ENCODE measurements at regions not wholly inside any gene's neighbourhood (a gene's known extent, or its start where the extent isn't known, plus 50 kb on each side); places are given as distances from the start of the nearest gene placed in this dataset.

DNA sequence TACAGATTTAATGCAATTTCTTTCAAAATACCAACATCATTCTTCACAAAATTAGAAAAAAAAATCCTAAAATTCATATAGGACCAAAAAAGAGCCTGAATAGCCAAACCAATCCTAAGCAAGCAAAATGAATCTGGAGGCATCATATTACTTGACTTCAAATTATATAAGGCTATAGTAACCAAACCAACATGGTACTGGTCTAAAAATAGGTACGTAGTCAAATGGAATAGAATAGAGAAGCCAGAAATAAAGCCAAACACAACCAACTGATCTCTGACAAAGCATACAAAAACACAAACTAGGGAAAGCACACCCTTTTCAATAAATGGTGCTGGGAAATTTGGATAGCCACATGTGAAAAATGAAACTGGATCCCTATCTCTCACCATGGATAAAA is 112.3 kb upstream of the TSPAN2 start:
- Histone ChIP-seq H3K27me3 (no peaks in the 10 kb centered on the region), H3K36me3 (no peaks in the 10 kb centered on the region), H3K9me3 (peaks cover 0 to 6% (median 3%) of the 10 kb centered on the region in 4 donors), H3K4me1 (peaks cover 0 to 11% (median 0%) of the 10 kb centered on the region in 4 donors), H3K4me3 (no peak overlapping the region), H3K27ac (no peak overlapping the region)
- DNase-seq: no peak
- 93 to 94% methylated on average over 1 of the region's 1 CpG for WGBS, 2 donors
- intact Hi-C loops (cut with DNase I): no loop called here
- no peak for TF ChIP-seq POLR2AphosphoS5 (IDR thresholded peaks at IDR 0.05)
- TF ChIP-seq, protein P1, sequence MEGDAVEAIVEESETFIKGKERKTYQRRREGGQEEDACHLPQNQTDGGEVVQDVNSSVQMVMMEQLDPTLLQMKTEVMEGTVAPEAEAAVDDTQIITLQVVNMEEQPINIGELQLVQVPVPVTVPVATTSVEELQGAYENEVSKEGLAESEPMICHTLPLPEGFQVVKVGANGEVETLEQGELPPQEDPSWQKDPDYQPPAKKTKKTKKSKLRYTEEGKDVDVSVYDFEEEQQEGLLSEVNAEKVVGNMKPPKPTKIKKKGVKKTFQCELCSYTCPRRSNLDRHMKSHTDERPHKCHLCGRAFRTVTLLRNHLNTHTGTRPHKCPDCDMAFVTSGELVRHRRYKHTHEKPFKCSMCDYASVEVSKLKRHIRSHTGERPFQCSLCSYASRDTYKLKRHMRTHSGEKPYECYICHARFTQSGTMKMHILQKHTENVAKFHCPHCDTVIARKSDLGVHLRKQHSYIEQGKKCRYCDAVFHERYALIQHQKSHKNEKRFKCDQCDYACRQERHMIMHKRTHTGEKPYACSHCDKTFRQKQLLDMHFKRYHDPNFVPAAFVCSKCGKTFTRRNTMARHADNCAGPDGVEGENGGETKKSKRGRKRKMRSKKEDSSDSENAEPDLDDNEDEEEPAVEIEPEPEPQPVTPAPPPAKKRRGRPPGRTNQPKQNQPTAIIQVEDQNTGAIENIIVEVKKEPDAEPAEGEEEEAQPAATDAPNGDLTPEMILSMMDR (IDR thresholded peaks at IDR 0.05): no peak
- no peak for TF ChIP-seq POLR2A (IDR thresholded peaks at IDR 0.05)

DNA sequence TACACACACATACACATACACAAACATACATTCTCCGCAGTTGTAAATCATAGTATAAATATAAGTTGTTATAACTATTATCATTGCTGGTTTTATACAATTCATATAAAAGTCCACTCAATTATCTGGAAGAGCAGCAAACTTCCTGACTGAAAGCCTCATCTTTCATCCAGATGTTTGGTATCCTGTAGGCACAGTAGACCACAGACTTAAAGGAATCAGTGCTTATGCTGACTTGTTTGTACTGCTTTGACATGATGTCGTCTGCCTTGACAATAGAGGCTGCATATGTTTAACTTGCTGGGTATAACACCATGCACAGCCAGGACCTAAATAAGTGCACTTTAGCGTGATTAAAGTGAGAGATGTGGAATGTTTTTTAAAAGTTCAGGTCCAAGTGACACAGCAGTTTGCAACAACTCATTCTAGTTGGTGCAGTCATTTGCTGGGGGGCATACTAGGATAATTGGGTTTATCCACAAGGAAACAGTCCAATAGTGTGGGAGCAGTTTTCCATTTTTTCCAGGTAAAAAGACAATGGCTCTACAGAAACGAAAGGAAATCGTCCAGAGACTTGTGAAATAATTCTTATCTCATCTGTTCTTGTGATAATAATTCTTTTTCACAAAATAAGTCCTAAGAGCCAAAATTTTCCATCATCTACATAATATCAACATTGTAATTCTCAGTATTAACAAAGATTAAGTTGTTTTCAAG is 110.3 kb upstream of the TSPAN2 start:
- H3K4me1 ChIP-seq: peaks cover 0 to 11% (median 0%) of the 10 kb centered on the region in 4 donors
- H3K27me3 ChIP-seq: no peaks in the 10 kb centered on the region
- no peaks in the 10 kb centered on the region for H3K36me3 ChIP-seq
- DNase-seq: no peak
- H3K9me3 ChIP-seq: peaks cover 0 to 6% (median 3%) of the 10 kb centered on the region in 4 donors
- WGBS, 2 donors: 67 to 72% methylated on average over 5 of the region's 5 CpGs
- intact Hi-C loops (cut with DNase I): no loop called here
- TF ChIP-seq, protein P1 (IDR thresholded peaks at IDR 0.05): no peak
- TF ChIP-seq POLR2A (IDR thresholded peaks at IDR 0.05) (no peak), EP300 (IDR thresholded peaks at IDR 0.05) (no peak), POLR2AphosphoS5 (IDR thresholded peaks at IDR 0.05) (no peak)
- H3K27ac ChIP-seq: no peak overlapping the region
- no peak overlapping the region for H3K4me3 ChIP-seq

GRCh38 chr1:115198938-115199337 is 109.6 kb upstream of the TSPAN2 start:
- Histone ChIP-seq H3K27ac (no peak overlapping the region), H3K4me1 (peaks cover 0 to 11% (median 0%) of the 10 kb centered on the region in 4 donors), H3K36me3 (no peaks in the 10 kb centered on the region), H3K9me3 (peaks cover 0 to 6% (median 2%) of the 10 kb centered on the region in 4 donors), H3K27me3 (no peaks in the 10 kb centered on the region), H3K4me3 (no peak overlapping the region)
- no peak for DNase-seq
- TF ChIP-seq EP300 (IDR thresholded peaks at IDR 0.05): no peak
- TF ChIP-seq POLR2A (IDR thresholded peaks at IDR 0.05): no peak
- TF ChIP-seq, protein P1 (IDR thresholded peaks at IDR 0.05): no peak
- no peak for TF ChIP-seq POLR2AphosphoS5 (IDR thresholded peaks at IDR 0.05)
- 13 to 42% methylated on average over 4 of the region's 4 CpGs for WGBS, 2 donors
- intact Hi-C loops (cut with DNase I): no loop called here

DNA sequence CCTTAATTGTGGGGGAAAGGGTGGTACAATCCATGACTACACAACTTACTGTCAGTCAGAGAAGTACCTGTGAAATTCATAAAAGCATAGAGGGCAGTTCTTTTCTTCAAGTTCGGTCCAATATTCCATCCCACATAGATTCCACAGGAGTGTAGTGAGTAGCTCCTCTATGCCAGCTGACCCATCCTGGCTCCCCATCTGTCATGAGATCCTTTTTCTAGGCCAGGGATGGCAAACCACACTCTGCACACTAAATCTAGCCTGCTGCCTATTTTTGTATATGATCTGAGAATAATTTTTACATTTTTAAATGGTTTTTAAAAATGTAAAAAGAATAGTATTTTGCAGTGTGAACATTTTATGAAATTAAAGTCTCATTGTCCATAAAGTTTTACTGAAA is 107.0 kb upstream of the TSPAN2 start:
- Histone ChIP-seq H3K27me3 (no peaks in the 10 kb centered on the region), H3K4me1 (peaks cover 0 to 11% (median 2%) of the 10 kb centered on the region in 4 donors), H3K9me3 (no peaks in the 10 kb centered on the region), H3K4me3 (no peak overlapping the region), H3K36me3 (no peaks in the 10 kb centered on the region), H3K27ac (no peak overlapping the region)
- intact Hi-C loops (cut with DNase I): no loop called here
- no peak for DNase-seq
- WGBS, 2 donors: 95 to 96% methylated on average over 1 of the region's 1 CpG
- TF ChIP-seq, protein P1 (IDR thresholded peaks at IDR 0.05): no peak
- TF ChIP-seq POLR2A (IDR thresholded peaks at IDR 0.05) (no peak), POLR2AphosphoS5 (IDR thresholded peaks at IDR 0.05) (no peak), EP300 (IDR thresholded peaks at IDR 0.05) (no peak)

GRCh38 chr1:115194506-115194905 is 105.2 kb upstream of the TSPAN2 start:
- 26 to 45% methylated on average over 2 of the region's 2 CpGs for WGBS, 2 donors
- no peak overlapping the region for H3K27ac ChIP-seq
- H3K36me3 ChIP-seq: no peaks in the 10 kb centered on the region
- no peak overlapping the region for H3K4me3 ChIP-seq
- no peak for DNase-seq
- H3K9me3 ChIP-seq: no peaks in the 10 kb centered on the region
- no peak for TF ChIP-seq POLR2A (IDR thresholded peaks at IDR 0.05)
- TF ChIP-seq EP300 (IDR thresholded peaks at IDR 0.05): no peak
- TF ChIP-seq POLR2AphosphoS5 (IDR thresholded peaks at IDR 0.05): no peak
- TF ChIP-seq, protein P1 (IDR thresholded peaks at IDR 0.05): no peak
- intact Hi-C loops (cut with DNase I): no loop called here
- H3K27me3 ChIP-seq: no peaks in the 10 kb centered on the region
- peaks cover 0 to 26% (median 17%) of the 10 kb centered on the region in 4 donors for H3K4me1 ChIP-seq

All from sigmoid colon (tissue), 6 donors.